HFFc6 (cell line): ENCODE measurements at regions not wholly inside any gene's neighbourhood (a gene's known extent, or its start where the extent isn't known, plus 50 kb on each side); places are given as distances from the start of the nearest gene placed in this dataset.

Experiments
- DNase-seq: peaks from one replicate; pipeline ENCODE4 v3.0.0-alpha.2; 2018
- H3K27ac Mint-ChIP-seq: 2 replicates; pipeline ENCODE4 v1.8.0; 2020; ENCODE audit warnings: mild to moderate bottlenecking, mixed read lengths
- H3K27me3 Mint-ChIP-seq: 2 replicates; pipeline ENCODE4 v1.8.0; 2021; ENCODE audit warnings: mild to moderate bottlenecking, moderate library complexity, mixed read lengths; ENCODE audit not compliant: insufficient read depth
- H3K36me3 Mint-ChIP-seq: 2 replicates; pipeline ENCODE4 v1.8.0; 2021; ENCODE audit warnings: low read depth, mixed read lengths
- H3K4me1 Mint-ChIP-seq: 2 replicates; pipeline ENCODE4 v1.8.0; 2020; ENCODE audit warnings: low read depth, mixed read lengths
- H3K4me3 Mint-ChIP-seq: 2 replicates; pipeline ENCODE4 v1.8.0; 2020; ENCODE audit warnings: mild to moderate bottlenecking, moderate library complexity, mixed read lengths
- H3K9me3 Mint-ChIP-seq: 2 replicates; pipeline ENCODE4 v1.8.0; 2020; ENCODE audit warnings: mild to moderate bottlenecking, mixed read lengths
- TF ChIP-seq, protein P1 (sequence below): fragments of 200-600 bp; sonication (generic); IDR thresholded peaks from 2 replicates; pipeline ENCODE4 v1.5.0; 2021; ENCODE audit warnings: antibody characterized with exemption, mild to moderate bottlenecking

DNA sequence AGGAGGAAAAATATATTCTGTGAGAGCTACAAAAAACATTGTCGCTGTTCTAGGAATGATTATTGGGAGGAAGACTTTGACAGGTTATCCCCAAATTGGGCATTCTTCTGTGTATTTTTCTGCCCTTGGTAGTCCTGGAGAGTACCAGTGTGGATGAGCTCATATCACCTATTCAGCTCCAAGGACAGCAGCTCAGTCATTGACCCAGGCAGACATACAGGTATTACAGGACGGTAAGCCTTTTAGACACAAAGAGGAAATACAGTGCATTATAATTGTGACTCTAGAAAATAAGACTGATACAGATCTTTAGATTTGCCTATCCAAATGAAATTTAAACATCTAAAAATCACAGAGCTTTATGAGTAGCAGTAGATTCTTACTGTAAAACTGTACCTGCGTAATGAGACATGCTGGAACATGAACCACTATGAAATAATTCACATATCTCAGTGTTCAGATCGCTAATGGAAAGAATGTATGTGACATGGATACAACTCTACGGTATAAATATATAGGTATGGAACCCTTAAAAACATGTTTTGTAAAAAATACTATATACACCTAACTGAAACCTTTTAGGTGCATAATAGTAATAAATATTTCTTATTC lies 56.0 kb downstream of the PLK2 start:
- H3K27me3 Mint-ChIP-seq, result peaks cover 2% of the 10 kb centered on the region; the same call in 1 of the 2 replicates
- H3K4me3 Mint-ChIP-seq, result no peak overlapping the region
- H3K9me3 Mint-ChIP-seq, result no peaks in the 10 kb centered on the region
- no peaks in the 10 kb centered on the region for H3K36me3 Mint-ChIP-seq
- H3K4me1 Mint-ChIP-seq, result peaks cover 40% of the 10 kb centered on the region
- TF ChIP-seq, protein P1, sequence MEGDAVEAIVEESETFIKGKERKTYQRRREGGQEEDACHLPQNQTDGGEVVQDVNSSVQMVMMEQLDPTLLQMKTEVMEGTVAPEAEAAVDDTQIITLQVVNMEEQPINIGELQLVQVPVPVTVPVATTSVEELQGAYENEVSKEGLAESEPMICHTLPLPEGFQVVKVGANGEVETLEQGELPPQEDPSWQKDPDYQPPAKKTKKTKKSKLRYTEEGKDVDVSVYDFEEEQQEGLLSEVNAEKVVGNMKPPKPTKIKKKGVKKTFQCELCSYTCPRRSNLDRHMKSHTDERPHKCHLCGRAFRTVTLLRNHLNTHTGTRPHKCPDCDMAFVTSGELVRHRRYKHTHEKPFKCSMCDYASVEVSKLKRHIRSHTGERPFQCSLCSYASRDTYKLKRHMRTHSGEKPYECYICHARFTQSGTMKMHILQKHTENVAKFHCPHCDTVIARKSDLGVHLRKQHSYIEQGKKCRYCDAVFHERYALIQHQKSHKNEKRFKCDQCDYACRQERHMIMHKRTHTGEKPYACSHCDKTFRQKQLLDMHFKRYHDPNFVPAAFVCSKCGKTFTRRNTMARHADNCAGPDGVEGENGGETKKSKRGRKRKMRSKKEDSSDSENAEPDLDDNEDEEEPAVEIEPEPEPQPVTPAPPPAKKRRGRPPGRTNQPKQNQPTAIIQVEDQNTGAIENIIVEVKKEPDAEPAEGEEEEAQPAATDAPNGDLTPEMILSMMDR, result no peak
- no peak for DNase-seq
- H3K27ac Mint-ChIP-seq, result no peak overlapping the region

- no peak for DNase-seq
These were observed 58.2 kb downstream of the PLK2 start for GRCh38 chr5:58401701-58402100.

GRCh38 chr5:58400737-58401136 lies 59.1 kb downstream of the PLK2 start:
- no peak for DNase-seq
- Mint-ChIP-seq H3K4me1 (peaks cover 8% of the 10 kb centered on the region), H3K4me3 (no peak overlapping the region), H3K36me3 (no peaks in the 10 kb centered on the region), H3K9me3 (no peaks in the 10 kb centered on the region), H3K27ac (no peak overlapping the region), H3K27me3 (no peaks in the 10 kb centered on the region; the same call in 1 of the 2 replicates)
- TF ChIP-seq, protein P1, result no peak

More at GRCh38 chr5:58401701-58402100, 58.2 kb downstream of the PLK2 start:
- no peak overlapping the region for H3K4me3 Mint-ChIP-seq
- no peaks in the 10 kb centered on the region; the same call in 1 of the 2 replicates for H3K27me3 Mint-ChIP-seq
- no peaks in the 10 kb centered on the region for H3K9me3 Mint-ChIP-seq
- TF ChIP-seq, protein P1, result no peak
- H3K36me3 Mint-ChIP-seq, result no peaks in the 10 kb centered on the region
- peaks cover 18% of the 10 kb centered on the region for H3K4me1 Mint-ChIP-seq
- no peak overlapping the region for H3K27ac Mint-ChIP-seq

- TF ChIP-seq, protein P1, result no peak
- no peak overlapping the region for H3K4me3 Mint-ChIP-seq
- no peaks in the 10 kb centered on the region for H3K36me3 Mint-ChIP-seq
- peaks cover 5% of the 10 kb centered on the region; the same call in 1 of the 2 replicates for H3K4me1 Mint-ChIP-seq
- DNase-seq, result no peak
- no peak overlapping the region for H3K27ac Mint-ChIP-seq
- H3K9me3 Mint-ChIP-seq, result no peaks in the 10 kb centered on the region
- H3K27me3 Mint-ChIP-seq, result no peaks in the 10 kb centered on the region; the same call in 1 of the 2 replicates
These were observed 59.9 kb downstream of the PLK2 start for GRCh38 chr5:58399951-58400350.

DNA sequence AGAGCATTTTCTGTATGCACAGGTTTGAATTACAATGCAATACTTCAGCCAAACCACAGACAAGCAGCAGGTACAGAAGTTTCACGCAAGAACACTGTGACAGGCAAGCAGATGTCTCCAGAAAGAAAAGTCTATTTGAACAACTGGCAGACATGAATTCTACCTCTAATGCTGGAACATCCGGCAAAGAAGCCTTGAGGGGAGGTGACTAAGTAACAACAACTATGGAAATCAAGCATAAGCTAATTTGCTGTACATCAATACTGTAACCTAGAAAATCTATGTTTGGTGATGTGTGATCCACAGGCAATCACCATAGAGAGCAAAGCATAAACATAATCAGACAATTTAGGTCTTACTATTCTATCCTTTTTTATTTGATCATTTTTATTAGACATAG lies 65.5 kb downstream of the PLK2 start:
- Mint-ChIP-seq H3K9me3 (no peaks in the 10 kb centered on the region), H3K4me1 (peaks cover 12% of the 10 kb centered on the region), H3K4me3 (no peak overlapping the region), H3K27ac (no peak overlapping the region), H3K27me3 (no peaks in the 10 kb centered on the region; the same call in none of the 2 replicates), H3K36me3 (no peaks in the 10 kb centered on the region)
- no peak for DNase-seq
- TF ChIP-seq, protein P1, result no peak
